Neural cell (in vitro differentiated cells): ENCODE measurements at regions not wholly inside any gene's neighbourhood (a gene's known extent, or its start where the extent isn't known, plus 50 kb on each side); places are given as distances from the start of the nearest gene placed in this dataset.

Source experiments
- H2AFZ ChIP-seq: fragments of 200-600, 300-800 bp; sonication (generic), shearing (Covaris generic); 2 replicates; pipeline ENCODE4 v1.6.0; 2014; ENCODE audit warnings: low read depth, mild to moderate bottlenecking, antibody characterized with exemption, low read length, moderate library complexity
- H3F3A ChIP-seq: fragments of 200-600 bp; shearing (Covaris generic); 2 replicates; pipeline ENCODE4 v1.6.1; 2016; ENCODE audit warnings: mild to moderate bottlenecking, moderate library complexity, mixed read lengths, antibody characterized with exemption, low read length; ENCODE audit not compliant: insufficient read depth, poor library complexity, severe bottlenecking
- H3K27ac ChIP-seq: fragments of 200-600, 300-800 bp; sonication (generic), shearing (Covaris generic); 2 replicates; pipeline ENCODE4 v1.5.1; 2014; ENCODE audit warnings: mild to moderate bottlenecking, low read length, moderate library complexity
- H3K27me3 ChIP-seq: fragments of 300-800, 200-600 bp; sonication (generic), shearing (Covaris generic); 2 replicates; pipeline ENCODE4 v1.6.0; 2014; ENCODE audit warnings: mild to moderate bottlenecking, low read depth, low read length, moderate library complexity; ENCODE audit not compliant: insufficient read depth
- H3K36me3 ChIP-seq: fragments of 300-800, 200-600 bp; sonication (generic), shearing (Covaris generic); 2 replicates; pipeline ENCODE4 v1.5.1; 2014; ENCODE audit warnings: mild to moderate bottlenecking, antibody characterized with exemption, low read length, moderate library complexity; ENCODE audit not compliant: insufficient read depth
- H3K4me2 ChIP-seq: fragments of 300-800, 200-600 bp; sonication (generic), shearing (Covaris generic); 2 replicates; pipeline ENCODE4 v1.6.0; 2014; ENCODE audit warnings: mild to moderate bottlenecking, low read length
- H3K4me3 ChIP-seq: fragments of 300-800, 200-600 bp; sonication (generic), shearing (Covaris generic); 2 replicates; pipeline ENCODE4 v1.5.1; 2014; ENCODE audit warnings: mild to moderate bottlenecking, low read length, moderate library complexity
- H3K79me2 ChIP-seq: fragments of 200-600 bp; shearing (Covaris generic); replicated peaks from 2 replicates; pipeline ENCODE4 v1.6.0; 2014; ENCODE audit warnings: mild to moderate bottlenecking, low read length, moderate library complexity; ENCODE audit not compliant: insufficient read depth
- H3K9ac ChIP-seq: fragments of 300-800, 200-600 bp; sonication (generic), shearing (Covaris generic); 2 replicates; pipeline ENCODE4 v1.6.1; 2016; ENCODE audit warnings: mild to moderate bottlenecking, low read length, mixed read lengths
- H3K9me2 ChIP-seq: fragments of 200-600 bp; shearing (Covaris generic); 2 replicates; pipeline ENCODE4 v1.6.1; 2016; ENCODE audit warnings: mild to moderate bottlenecking, low read length, mixed read lengths; ENCODE audit not compliant: insufficient read depth
- H3K9me3 ChIP-seq: fragments of 200-600, 300-800 bp; sonication (generic), shearing (Covaris generic); 2 replicates; pipeline ENCODE4 v1.6.1; 2016; ENCODE audit warnings: mild to moderate bottlenecking, mixed run types, low read length, moderate library complexity, mixed read lengths
- H4K20me1 ChIP-seq: fragments of 200-600 bp; shearing (Covaris generic); 2 replicates; pipeline ENCODE4 v1.6.1; 2016; ENCODE audit warnings: mild to moderate bottlenecking, mixed run types; ENCODE audit not compliant: insufficient read depth
- EP300 ChIP-seq: fragments of 450-650 bp; conservative IDR thresholded peaks from 2 replicates; pipeline ENCODE4 v1.6.1; 2014; ENCODE audit warnings: antibody characterized with exemption, mild to moderate bottlenecking, moderate library complexity; ENCODE audit not compliant: poor library complexity, severe bottlenecking
- EZH2 ChIP-seq: fragments of 200-600, 300-800 bp; shearing (Covaris generic), sonication (generic); IDR thresholded peaks from 2 replicates; pipeline ENCODE4 v1.6.1; 2014; ENCODE audit warnings: antibody characterized with exemption, low read length, borderline replicate concordance, mild to moderate bottlenecking; ENCODE audit not compliant: insufficient read depth, poor library complexity, severe bottlenecking
- MXI1 ChIP-seq: fragments of 450-650 bp; conservative IDR thresholded peaks from 2 replicates; pipeline ENCODE4 v1.6.1; 2014; ENCODE audit warnings: antibody characterized with exemption, mild to moderate bottlenecking; ENCODE audit not compliant: poor library complexity, severe bottlenecking
- POLR2AphosphoS5 ChIP-seq: IDR thresholded peaks from 2 replicates; pipeline ENCODE4 v1.6.1; 2012
- RAD21 ChIP-seq: fragments of 450-650 bp; conservative IDR thresholded peaks from 2 replicates; pipeline ENCODE4 v1.6.1; 2014; ENCODE audit warnings: antibody characterized with exemption, mild to moderate bottlenecking, moderate library complexity
- SMC3 ChIP-seq: fragments of 450-650 bp; conservative IDR thresholded peaks from 2 replicates; pipeline ENCODE4 v1.6.1; 2014; ENCODE audit warnings: antibody characterized with exemption, mild to moderate bottlenecking, moderate library complexity; ENCODE audit not compliant: poor library complexity
- TAF1 ChIP-seq: IDR thresholded peaks from 2 replicates; pipeline ENCODE4 v1.6.1; 2012; ENCODE audit warnings: low read depth
- TF ChIP-seq, protein P1 (sequence below): fragments of 450-650 bp; IDR thresholded peaks from 2 replicates; pipeline ENCODE4 v1.5.1; 2014; ENCODE audit warnings: antibody characterized with exemption, mild to moderate bottlenecking, moderate library complexity; ENCODE audit not compliant: poor library complexity, severe bottlenecking
- TF ChIP-seq, protein P2 (sequence below): IDR thresholded peaks from 2 replicates; pipeline ENCODE4 v1.6.1; 2012; ENCODE audit warnings: borderline replicate concordance

DNA sequence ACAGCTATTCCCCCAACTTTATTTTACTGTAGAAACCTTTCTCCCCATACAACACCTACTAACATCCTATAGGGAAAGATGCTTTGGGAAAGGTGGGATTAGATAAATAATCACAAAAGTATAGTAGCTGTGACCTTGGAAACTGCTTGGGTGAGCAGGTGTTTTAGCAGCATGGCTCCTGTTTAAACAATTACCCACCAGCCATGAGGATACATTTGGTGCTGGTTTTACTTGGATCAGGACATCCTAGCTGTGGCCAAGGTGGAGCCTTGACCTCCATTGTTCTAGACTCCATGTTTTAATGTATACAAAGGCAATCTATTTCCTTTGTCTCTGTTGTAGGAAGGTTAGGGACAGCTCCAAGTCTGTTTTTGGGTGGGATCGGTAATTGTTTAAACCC, 56.8 kb upstream of the ALDH1B1 start:
- Histone ChIP-seq H3K4me3 (no peak overlapping the region), H2AFZ (no peak overlapping the region), H3K9ac (no peak overlapping the region), H3K36me3 (no peaks in the 10 kb centered on the region), H3K27ac (no peak overlapping the region), H3K9me3 (no peaks in the 10 kb centered on the region), H3F3A (no peaks in the 10 kb centered on the region), H3K9me2 (no peaks in the 10 kb centered on the region), H3K4me2 (no peak overlapping the region), H3K27me3 (no peaks in the 10 kb centered on the region), H4K20me1 (no peaks in the 10 kb centered on the region), H3K79me2 (no peaks in the 10 kb centered on the region)
- TF ChIP-seq, protein P1, sequence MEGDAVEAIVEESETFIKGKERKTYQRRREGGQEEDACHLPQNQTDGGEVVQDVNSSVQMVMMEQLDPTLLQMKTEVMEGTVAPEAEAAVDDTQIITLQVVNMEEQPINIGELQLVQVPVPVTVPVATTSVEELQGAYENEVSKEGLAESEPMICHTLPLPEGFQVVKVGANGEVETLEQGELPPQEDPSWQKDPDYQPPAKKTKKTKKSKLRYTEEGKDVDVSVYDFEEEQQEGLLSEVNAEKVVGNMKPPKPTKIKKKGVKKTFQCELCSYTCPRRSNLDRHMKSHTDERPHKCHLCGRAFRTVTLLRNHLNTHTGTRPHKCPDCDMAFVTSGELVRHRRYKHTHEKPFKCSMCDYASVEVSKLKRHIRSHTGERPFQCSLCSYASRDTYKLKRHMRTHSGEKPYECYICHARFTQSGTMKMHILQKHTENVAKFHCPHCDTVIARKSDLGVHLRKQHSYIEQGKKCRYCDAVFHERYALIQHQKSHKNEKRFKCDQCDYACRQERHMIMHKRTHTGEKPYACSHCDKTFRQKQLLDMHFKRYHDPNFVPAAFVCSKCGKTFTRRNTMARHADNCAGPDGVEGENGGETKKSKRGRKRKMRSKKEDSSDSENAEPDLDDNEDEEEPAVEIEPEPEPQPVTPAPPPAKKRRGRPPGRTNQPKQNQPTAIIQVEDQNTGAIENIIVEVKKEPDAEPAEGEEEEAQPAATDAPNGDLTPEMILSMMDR: no peak
- TF ChIP-seq EP300: no peak
- no peak for TF ChIP-seq SMC3
- TF ChIP-seq RAD21: no peak
- no peak for TF ChIP-seq POLR2AphosphoS5
- TF ChIP-seq MXI1: no peak
- no peak for TF ChIP-seq EZH2
- no peak for TF ChIP-seq TAF1
- TF ChIP-seq, protein P2, sequence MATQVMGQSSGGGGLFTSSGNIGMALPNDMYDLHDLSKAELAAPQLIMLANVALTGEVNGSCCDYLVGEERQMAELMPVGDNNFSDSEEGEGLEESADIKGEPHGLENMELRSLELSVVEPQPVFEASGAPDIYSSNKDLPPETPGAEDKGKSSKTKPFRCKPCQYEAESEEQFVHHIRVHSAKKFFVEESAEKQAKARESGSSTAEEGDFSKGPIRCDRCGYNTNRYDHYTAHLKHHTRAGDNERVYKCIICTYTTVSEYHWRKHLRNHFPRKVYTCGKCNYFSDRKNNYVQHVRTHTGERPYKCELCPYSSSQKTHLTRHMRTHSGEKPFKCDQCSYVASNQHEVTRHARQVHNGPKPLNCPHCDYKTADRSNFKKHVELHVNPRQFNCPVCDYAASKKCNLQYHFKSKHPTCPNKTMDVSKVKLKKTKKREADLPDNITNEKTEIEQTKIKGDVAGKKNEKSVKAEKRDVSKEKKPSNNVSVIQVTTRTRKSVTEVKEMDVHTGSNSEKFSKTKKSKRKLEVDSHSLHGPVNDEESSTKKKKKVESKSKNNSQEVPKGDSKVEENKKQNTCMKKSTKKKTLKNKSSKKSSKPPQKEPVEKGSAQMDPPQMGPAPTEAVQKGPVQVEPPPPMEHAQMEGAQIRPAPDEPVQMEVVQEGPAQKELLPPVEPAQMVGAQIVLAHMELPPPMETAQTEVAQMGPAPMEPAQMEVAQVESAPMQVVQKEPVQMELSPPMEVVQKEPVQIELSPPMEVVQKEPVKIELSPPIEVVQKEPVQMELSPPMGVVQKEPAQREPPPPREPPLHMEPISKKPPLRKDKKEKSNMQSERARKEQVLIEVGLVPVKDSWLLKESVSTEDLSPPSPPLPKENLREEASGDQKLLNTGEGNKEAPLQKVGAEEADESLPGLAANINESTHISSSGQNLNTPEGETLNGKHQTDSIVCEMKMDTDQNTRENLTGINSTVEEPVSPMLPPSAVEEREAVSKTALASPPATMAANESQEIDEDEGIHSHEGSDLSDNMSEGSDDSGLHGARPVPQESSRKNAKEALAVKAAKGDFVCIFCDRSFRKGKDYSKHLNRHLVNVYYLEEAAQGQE: no peak

DNA sequence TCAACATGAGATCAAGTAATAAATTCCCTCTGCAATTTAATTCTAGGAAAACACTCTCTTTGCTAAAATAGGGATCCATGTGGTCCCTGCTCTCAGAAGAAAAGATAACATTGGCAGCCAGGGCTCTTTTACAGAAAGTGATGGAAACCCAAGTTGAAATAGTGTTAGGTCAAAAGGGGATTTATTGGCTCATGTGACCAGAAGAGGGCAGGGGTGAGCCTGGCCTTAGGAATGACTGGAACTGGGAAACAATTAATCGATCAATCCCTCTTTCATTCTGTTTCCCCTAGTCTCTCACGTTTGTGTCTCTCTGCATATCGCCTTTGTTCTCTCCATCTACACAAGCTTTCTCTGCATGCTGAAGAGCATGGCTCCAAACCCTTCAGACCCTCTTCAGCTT, 58.3 kb upstream of the ALDH1B1 start:
- H3K9ac ChIP-seq: no peak overlapping the region
- no peaks in the 10 kb centered on the region for H3K79me2 ChIP-seq
- no peak overlapping the region for H3K27ac ChIP-seq
- no peak overlapping the region for H3K4me3 ChIP-seq
- H3K9me3 ChIP-seq: no peaks in the 10 kb centered on the region
- no peaks in the 10 kb centered on the region for H3K36me3 ChIP-seq
- TF ChIP-seq POLR2AphosphoS5 (no peak), EZH2 (no peak), TAF1 (no peak), RAD21 (peak; percentile 37), MXI1 (no peak), SMC3 (peak; percentile 42)
- TF ChIP-seq, protein P2: no peak
- TF ChIP-seq, protein P1: peak; percentile 42
- H2AFZ ChIP-seq: no peak overlapping the region
- no peaks in the 10 kb centered on the region for H3K27me3 ChIP-seq
- H3F3A ChIP-seq: no peaks in the 10 kb centered on the region
- no peak overlapping the region for H3K4me2 ChIP-seq
- H3K9me2 ChIP-seq: no peaks in the 10 kb centered on the region
- no peaks in the 10 kb centered on the region for H4K20me1 ChIP-seq
